Retinal pigment epithelial cell (primary cell): ENCODE measurements at regions not wholly inside any gene's neighbourhood (a gene's known extent, or its start where the extent isn't known, plus 50 kb on each side); places are given as distances from the start of the nearest gene placed in this dataset.

Experiments used
- DNase-seq: peaks from one replicate; pipeline ENCODE4 v3.0.0-alpha.2; 2010; ENCODE audit warnings: low read depth
- H3K4me3 ChIP-seq: 2 replicates; pipeline ENCODE4 v1.5.1; 2011; ENCODE audit warnings: mild to moderate bottlenecking, low read length, control low read depth, moderate library complexity
- CTCF ChIP-seq: conservative IDR thresholded peaks from 2 replicates; pipeline ENCODE4 v1.5.1; 2011; ENCODE audit warnings: low read depth, low read length, control low read depth, inconsistent platforms

- no peak for TF ChIP-seq CTCF
- DNase-seq, result no peak
Observed at GRCh38 chr1:22221233-22221780, 78.4 kb upstream of the WNT4 start.

DNA sequence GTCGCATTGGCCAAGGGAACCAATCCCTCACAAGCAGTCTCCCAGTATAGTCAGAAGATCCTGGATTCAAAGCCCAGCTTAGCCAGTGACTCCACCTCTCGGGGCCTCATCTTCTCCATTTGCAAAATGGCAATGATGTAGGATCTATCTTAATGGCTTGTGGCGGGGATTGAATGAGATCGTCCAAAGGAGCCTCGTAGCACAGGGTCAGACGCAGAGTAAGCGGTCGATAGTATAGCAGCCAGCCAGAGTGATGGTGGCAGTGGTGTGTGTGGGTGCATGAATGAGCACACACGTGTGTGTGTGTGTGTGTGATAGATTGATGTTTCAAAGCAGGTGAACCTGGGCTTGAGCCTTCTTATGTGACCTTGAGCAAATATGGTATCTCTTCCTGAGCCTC is 79.8 kb upstream of the WNT4 start:
- H3K4me3 ChIP-seq, result no peak overlapping the region
- TF ChIP-seq CTCF, result no peak
- DNase-seq, result no peak

More at GRCh38 chr1:22221233-22221780, 78.4 kb upstream of the WNT4 start:
- no peak overlapping the region for H3K4me3 ChIP-seq

- no peak for TF ChIP-seq CTCF
- DNase-seq, result no peak
- no peak overlapping the region for H3K4me3 ChIP-seq
Observed at GRCh38 chr1:22223176-22223575, 80.3 kb upstream of the WNT4 start.

DNA sequence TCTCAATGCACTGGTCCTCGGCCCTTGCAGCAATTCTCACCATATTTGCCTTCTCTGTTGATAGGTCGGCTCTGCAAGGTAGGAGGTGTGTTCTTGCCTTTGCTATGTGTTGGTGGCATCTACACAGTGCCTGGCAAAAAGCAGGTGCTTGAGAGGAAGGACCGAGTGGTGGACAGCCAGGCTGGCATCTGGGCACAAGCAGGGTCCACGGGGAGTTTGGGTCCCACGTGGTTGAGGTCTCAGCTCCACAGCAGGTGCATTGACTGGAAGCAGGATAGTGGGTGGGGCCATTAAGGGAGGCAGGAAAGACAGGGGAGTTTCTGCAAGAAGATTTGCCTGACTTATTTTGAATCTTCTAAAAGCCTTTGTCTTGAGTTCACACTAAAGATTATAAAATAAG is 81.2 kb upstream of the WNT4 start:
- DNase-seq, result no peak
- TF ChIP-seq CTCF, result no peak

GRCh38 chr1:22224631-22225030 is 81.7 kb upstream of the WNT4 start:
- TF ChIP-seq CTCF, result no peak

More for the DNA sequence above, 81.2 kb upstream of the WNT4 start:
- no peak overlapping the region for H3K4me3 ChIP-seq

GRCh38 chr1:22225858-22226589 is 83.1 kb upstream of the WNT4 start:
- TF ChIP-seq CTCF, result no peak
- no peak for DNase-seq

More at GRCh38 chr1:22224631-22225030, 81.7 kb upstream of the WNT4 start:
- DNase-seq, result no peak
- no peak overlapping the region for H3K4me3 ChIP-seq

DNA sequence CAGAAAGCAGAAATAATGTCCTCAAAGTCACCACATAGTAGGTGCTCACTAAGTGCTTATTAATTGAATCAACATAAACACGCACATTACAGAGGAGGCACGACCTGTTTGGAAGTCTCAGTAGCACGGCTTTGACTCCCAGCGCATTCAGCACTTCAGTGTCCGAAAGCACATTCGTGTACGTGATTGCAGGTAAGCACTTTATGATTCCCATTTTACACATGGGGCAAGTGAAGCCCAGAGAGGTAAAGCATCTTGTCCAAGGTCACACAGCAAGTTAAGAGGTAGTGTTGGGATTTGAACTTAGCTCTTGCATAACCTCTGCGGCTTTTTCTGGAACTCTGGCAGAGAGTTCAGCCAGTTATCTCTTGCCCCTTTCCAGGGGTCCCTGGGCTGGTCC is 85.2 kb upstream of the WNT4 start:
- TF ChIP-seq CTCF, result no peak
- no peak overlapping the region for H3K4me3 ChIP-seq
- DNase-seq, result no peak

More at GRCh38 chr1:22225858-22226589, 83.1 kb upstream of the WNT4 start:
- H3K4me3 ChIP-seq, result no peak overlapping the region
